Left cardiac atrium (tissue), 4 donors: ENCODE measurements at regions not wholly inside any gene's neighbourhood (a gene's known extent, or its start where the extent isn't known, plus 50 kb on each side); places are given as distances from the start of the nearest gene placed in this dataset.
A peak's percentile ranks its signal among the peaks of the same experiment; 100 is the strongest.

ENCODE experiments used
- ATAC-seq, 2 donors: fragments of 200-7000 bp; cut with Tn5 transposase; one replicate each; pipeline ENCODE4 v1.9.1; 2020; ENCODE audit warnings: mild to moderate bottlenecking in 2 of 2, moderate library complexity in 2 of 2
- DNase-seq: peaks from one replicate; pipeline ENCODE4 v3.0.0-alpha.2; 2020
- intact Hi-C, 2 donors: fragments of 100-400 bp; cut with DNase I; formaldehyde crosslinking; loops; one replicate each; pipeline versions ENCODE4 v1.14.1 to v1.15.1; 2022 to 2023
- donor health status: DM: no; HTN: yes; CAD: no.
- donor health status: DM: no; HTN: yes; CAD: no; lungs with severe emphysema.
- donor health status: DM: yes; HTN: yes; CAD: no.
- donor health status: Dilated cardiomyopathy.

- DNase-seq (peak; percentile 85), ATAC-seq (peak; percentile 73 to 83)
- intact Hi-C loops, result loop anchor here (1.0 to 10.0 kb wide), 3 partner anchors 136 to 382 kb away; no protein-coding TSS in a partner anchor
Measured at GRCh38 chr11:123246749-123247495, 51.9 kb upstream of the CLMP start.

GRCh38 chr11:123245567-123245966, 50.5 kb upstream of the CLMP start:
- ATAC-seq (no peak), DNase-seq (no peak)
- intact Hi-C loops, result loop anchor here in 1 of 2 donors (10.0 kb wide), 1 partner anchor 381 kb away; no protein-coding TSS in a partner anchor
